HG02623 (cell line): ENCODE measurements at regions not wholly inside any gene's neighbourhood (a gene's known extent, or its start where the extent isn't known, plus 50 kb on each side); places are given as distances from the start of the nearest gene placed in this dataset.
"Not testable (repeated sequence)": the region's sequence is repeated elsewhere in the genome, so short reads cannot be mapped to it uniquely, and the experiment has no call there.

Source experiments
- ATAC-seq: cut with Tn5 transposase; IDR thresholded peaks from one replicate; pipeline ENCODE4 v1.9.1; 2021; ENCODE audit warnings: moderate library complexity; ENCODE audit not compliant: unreplicated experiment

DNA sequence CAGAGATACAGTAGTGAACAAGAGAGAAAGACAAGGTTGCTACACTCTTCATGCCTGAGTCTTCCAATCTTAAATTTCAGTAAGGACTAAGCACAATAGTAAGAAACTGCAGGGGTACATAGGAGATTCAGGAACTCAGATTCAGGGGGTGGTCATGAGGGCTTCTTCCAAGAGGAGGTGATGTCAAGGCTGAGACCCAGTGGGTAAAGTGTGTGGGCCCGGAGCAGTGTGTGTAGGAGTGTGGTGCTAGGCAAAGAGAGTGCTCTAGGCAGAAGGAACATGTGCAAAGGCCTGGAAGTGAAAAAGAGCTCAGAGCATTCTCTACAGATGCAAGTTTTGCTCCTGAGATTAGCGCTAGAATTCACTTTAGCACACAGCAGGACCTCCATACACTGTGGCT lies 102.9 kb upstream of the SPATA12 start:
- no peak for ATAC-seq

DNA sequence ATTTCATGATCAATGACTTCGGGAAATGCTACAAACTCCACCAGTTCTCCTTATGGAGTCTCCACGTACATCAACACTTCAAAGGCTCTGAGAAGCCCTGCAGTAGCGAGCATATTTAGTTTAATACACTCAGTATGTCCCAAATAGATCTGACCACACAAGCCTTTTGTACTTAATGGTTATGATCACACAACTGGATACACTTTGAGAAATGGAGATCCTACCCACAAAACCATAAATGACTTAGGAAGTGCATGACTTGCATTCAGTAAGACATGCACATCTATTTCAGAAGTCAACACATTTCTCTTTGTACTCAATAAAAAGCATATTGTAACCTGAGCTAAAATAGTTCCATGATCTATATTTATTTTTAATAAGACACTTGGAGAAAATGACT lies 103.6 kb upstream of the SPATA12 start:
- ATAC-seq, result no peak

DNA sequence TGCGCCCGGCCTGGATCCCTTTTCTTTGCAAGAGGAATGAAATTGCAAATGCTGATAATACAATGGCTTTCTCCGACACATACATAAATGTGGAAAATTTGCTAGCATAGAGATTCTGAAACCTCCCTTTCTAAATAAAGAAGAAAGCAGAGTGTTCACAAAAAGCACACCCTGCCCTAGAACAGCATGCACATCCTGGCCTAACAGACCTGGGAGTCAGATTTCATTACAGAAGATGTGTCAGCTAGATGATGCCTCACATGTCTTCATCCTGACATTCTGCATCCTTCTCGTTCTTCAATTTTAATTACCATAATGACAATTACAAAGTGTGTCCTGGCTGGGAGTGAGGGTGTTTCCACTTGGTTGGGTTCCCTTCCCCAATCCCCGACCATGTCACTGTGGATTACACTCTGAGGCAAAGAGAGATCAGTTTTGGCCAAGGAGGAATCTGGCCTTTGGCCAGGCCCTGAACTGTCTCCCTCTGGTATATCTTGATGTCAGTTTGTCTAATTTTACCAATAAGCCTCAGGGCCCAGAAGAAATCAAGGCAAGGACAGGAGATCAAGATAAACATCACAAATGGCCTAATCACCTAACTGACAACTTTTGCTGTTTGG lies 104.9 kb upstream of the SPATA12 start:
- no peak for ATAC-seq

DNA sequence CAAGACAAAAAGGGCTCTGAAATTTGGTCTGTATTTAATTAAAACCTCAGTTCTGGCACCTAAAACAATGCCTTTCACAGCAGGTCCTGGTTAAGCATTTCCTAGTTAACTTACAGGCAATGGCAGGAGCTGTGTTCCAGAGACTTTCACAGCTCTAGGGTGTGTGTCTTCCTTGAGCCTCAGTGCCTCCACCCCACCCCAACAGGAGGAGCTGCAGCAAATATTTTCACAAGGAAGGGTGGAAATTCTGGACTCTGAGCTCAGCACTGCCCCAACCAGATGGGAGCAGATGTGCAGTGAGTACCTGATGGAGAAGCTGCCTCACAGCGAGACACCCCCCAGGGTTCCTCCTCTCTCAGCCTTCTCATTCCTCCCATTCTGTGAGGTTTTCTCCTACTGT lies 106.3 kb upstream of the SPATA12 start:
- no peak for ATAC-seq

DNA sequence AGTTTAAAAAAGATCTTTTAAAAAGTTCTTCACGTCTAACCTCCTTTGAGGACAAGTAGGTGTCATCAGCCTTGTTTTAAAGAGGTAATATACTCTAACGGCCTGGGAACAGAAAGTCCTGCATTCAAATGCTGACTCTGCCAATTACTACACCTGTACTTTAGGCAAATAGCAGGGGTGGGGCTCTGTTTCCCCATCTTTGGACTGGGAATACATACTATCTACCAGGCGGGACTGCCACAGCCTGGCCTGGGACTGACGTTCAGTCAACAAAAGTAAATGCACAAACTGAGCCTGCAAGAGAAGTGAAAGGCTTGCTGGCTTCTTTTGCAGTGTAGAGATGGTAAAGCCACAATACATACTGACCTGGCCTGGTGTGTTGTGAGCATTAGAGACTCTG lies 107.6 kb upstream of the SPATA12 start:
- ATAC-seq, result no peak

DNA sequence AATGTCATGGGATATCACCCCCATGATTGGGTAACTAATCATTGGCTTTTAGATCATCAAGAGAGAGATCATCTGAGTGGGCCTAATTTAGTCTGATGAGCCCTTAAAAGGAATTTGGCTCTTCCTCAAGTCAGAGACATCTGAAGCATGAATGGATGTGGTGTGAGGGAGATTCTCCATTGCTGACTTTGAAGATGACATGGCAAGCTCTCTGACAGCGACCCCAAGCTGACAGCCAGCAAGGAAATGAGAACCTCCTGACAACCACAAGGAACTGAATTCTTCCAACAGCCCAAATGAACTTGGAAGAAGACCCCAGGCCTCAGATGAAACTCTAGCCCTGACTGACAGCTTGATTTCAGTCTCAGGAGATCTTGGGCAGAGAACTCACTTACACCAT lies 108.4 kb upstream of the SPATA12 start:
- ATAC-seq, result no peak

DNA sequence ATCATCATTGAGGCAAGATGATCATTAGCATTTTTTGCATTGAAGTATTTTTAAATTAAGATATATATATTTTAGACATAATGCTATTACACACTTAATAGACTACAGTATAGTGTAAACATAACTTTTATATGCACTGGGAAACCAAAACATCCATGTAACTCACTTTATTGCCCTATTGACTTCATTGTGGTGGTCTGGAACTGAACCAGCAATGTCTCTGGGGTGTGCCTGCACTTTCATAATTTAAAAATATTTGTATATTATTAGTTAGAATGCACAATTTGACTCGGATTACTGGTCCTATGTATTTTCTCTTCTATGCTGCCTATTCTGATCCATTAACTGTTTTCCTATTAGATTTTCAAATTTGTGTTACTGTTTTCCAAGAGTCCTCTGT lies 109.1 kb upstream of the SPATA12 start:
- no peak for ATAC-seq

DNA sequence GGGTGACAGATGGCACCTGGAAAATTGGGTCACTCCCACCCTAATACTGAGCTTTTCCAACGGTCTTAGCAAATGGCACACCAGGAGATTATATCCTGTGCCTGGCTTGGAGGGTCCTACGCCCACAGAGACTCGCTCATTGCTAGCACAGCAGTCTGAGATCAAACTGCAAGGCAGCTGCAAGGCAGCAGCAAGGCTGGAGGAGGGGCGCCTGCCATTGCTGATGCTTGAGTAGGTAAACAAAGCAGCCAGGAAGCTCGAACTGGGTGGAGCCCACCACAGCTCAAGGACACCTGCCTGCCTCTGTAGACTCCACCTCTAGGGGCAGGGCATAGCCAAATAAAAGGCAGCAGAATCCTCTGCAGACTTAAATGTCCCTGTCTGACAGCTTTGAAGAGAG lies 115.1 kb upstream of the SPATA12 start:
- ATAC-seq, result not testable (repeated sequence)

DNA sequence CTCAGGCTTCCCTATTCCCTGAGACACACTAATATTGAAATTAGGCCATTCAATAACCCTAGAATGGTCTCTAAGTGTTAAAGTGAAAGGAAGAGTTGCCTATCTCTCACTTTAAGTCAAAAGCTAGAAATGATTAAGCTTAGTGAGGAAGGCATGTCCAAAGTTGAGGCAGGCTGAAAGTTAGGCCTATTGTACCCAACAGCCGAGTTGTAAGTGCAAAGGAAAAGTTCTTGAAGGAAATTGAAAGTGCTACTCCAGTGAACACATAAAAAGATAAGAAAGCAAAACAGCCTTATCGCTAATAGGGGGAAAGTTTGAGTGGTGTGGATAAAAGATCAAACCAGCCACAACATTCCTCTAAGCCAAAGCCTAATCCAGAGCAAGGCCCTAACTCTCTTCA lies 117.9 kb upstream of the SPATA12 start:
- ATAC-seq, result no peak

DNA sequence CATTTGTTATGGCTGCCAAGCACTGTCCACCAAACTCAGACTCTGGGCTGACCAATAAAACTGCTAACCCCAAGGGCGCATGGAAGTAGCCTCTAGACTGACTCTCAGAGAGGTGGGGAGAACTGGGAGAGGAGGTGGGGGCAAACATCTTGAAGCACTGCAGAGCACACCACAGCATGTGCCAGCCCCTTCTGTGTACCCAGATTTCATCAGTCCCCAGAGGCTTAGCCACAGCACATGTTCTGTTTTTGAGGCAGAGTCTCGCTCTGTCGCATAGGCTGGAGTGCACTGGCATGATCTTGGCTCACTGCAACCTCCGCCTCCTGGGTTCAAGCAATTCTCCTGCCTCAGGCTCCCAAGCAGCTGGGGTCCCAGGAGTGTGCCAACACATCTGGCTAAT lies 119.5 kb upstream of the SPATA12 start:
- no peak for ATAC-seq

DNA sequence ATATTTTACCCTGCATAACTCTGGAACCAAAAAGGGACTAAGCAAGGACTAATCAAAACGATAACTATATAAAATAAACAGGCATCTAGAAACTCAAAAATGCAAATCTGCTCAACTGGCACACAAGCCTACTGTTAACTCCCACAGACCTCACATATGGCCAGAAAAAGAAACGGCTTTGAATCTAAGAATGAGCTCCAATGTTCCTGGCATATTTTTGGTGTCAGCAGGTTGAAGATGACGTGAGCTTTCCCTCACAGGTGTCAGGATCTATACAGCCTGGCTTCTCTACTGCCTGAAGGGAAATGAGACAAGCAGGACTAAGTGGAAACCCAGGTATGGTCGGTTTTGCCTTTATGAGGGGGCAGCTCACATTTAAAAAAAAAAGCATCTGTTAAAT lies 120.1 kb upstream of the SPATA12 start:
- ATAC-seq, result no peak

DNA sequence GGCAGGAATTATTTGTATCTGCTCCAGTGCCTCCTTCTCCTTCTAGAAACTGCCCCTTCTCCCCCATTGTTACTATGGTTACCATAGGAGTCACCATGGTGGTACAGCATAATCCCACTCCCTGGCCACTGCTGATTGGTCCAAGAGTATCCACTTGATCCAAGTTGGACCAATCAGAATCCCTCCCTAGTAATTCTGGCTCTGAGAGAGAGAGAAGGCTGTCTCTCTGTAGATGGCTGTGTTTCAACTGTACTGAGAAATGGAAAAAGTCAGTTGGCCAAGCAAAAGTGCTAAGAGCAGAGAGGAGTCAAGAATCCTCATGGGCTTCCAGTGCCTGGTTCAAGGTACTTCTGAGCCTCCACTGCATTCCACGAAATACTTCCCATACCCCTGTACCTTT lies 120.6 kb upstream of the SPATA12 start:
- no peak for ATAC-seq

DNA sequence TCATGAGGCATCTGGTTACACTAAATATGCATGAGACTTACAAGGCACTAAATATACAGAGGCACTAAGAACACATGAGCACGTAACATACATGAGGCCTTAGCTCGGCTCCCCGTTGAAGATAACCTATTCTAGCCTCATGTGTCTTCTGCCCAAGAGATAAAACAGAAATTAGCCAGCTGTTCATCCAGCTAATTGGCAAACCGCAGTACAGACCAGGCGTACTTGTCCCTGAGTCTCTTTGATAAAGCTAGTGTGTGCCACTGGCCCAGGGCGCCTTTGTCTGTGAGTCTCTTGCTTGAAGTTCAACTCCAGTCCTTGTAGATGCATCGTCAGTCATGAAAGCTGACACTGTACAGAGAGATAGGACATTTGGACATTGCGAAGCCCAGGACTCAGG lies 121.9 kb upstream of the SPATA12 start:
- no peak for ATAC-seq

DNA sequence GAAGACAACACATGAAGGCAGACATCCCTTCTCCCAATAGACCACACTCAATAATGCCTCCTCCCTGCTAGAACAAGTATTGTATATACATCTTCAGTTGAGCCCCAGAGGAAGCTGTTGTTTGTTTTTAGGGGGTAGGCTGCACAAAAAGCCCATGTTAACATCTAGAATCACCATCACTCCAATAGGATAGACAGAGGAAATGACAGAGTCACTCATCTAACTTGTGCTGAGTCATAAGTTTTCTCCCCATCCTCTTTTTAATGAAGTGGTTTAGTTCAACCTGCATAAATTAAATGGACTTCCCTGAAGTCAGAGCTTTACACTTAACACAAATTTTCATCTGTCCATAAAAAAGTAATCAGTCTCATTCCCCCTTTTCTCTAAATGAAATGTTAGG lies 122.9 kb upstream of the SPATA12 start:
- ATAC-seq, result no peak

DNA sequence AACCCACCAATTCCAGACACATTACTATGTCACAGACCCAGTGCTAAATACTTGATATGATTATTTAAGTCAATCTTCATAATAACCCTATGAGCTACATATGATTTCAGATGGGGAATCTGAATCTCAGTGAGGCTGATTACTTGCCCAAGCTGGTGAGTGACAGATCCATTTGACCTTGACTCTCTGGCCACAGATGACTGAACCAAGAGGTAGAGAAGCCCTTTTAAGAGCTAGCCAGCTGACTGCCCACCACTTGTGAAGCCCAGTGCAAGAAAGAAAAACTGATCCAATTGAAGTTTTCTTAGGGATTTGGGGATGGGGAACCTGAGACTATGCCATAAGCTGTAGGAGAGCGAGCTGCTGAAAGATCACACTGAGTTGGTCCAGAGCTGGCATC lies 124.7 kb upstream of the SPATA12 start:
- ATAC-seq, result no peak

DNA sequence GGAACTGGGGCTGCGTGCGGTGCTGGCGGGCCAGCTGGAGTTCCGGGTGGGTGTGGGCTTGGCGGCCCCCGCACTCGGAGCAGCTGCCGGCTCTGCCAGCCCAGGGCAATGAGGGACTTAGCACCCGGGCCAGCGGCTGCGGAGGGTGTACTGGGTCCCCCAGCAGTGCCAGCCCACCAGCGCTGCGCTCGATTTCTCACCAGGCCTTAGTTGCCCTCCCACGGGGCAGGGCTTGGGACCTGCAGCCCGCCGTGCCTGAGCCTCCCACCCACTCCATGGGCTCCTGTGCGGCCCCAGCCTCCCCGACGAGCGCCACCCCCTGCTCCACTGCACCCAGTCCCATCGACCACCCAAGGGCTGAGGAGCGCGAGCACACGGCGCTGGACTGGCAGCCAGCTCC lies 126.0 kb upstream of the SPATA12 start:
- ATAC-seq, result not testable (repeated sequence)

DNA sequence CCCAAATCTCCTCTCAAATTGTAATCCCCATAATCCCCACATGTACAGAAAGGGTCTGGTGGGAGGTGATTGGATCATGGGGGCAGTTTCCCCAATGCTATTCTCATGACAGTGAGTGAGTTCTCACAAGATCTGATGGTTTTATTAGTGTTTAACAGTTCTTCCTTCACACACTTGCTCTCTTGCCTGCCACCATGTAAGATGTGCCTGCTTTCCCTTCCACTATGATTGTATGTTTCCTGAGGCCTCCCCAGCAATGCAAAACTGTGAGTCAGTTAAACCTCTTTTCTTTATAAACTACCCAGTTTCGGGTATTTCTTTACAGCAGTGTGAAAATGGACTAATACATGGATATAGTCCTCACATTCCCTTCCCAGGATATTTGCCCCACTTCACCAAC lies 126.7 kb upstream of the SPATA12 start:
- ATAC-seq, result no peak

DNA sequence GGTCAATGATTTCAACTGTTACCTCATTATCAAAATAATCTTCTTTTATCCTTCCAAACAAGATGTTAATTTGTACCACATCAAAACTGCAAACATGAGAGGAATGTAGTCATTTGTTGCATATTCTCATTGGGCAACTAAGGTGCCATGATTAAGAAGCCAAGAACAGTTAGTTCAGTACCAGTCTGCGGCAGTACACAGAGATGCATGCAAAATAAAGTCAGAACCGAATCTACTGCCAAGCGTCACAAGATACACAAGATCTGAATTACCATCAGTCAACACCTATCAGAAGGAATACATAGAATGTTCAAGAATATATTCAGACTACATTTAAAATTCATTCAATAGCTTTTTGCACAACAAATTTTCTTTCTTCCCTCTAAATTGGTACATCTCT lies 127.6 kb upstream of the SPATA12 start:
- ATAC-seq, result no peak

DNA sequence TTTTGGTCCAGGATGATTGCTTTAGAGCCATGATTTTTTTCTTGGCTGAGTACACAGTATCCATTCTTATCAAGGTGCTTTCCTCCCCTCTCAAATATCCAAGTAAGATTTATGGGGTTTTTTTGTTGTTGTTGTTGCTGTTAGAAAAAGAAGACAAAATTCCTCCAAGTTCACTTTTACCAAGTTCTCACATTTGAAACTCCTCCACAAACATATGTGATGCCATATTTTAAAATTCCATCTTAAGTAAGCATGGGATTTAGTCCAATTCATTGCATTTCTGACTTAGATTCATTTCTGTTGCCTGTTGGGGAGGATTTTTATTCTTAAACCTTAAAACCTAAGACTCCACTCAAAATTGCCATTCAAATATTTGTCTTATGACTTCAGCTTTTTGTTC lies 128.6 kb upstream of the SPATA12 start:
- no peak for ATAC-seq

DNA sequence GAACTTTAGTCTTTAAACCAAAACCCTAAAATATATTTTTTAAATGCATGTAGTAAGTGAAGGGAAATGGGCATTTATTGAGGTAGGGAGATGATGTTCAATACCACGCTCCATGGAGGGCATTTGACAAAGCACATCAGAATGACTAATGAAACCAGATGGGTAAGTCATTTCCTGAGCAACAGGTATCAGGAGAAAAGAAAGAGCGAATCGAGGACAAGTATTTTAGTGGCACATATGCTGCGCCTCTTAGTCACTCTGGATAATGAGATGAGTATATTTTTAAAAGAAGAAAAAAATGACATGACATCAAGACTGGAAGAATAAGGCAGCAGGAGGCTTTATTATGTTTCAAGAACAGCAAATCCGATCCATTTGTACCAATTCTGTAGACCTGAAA lies 129.0 kb upstream of the ARHGEF3 start:
- no peak for ATAC-seq

DNA sequence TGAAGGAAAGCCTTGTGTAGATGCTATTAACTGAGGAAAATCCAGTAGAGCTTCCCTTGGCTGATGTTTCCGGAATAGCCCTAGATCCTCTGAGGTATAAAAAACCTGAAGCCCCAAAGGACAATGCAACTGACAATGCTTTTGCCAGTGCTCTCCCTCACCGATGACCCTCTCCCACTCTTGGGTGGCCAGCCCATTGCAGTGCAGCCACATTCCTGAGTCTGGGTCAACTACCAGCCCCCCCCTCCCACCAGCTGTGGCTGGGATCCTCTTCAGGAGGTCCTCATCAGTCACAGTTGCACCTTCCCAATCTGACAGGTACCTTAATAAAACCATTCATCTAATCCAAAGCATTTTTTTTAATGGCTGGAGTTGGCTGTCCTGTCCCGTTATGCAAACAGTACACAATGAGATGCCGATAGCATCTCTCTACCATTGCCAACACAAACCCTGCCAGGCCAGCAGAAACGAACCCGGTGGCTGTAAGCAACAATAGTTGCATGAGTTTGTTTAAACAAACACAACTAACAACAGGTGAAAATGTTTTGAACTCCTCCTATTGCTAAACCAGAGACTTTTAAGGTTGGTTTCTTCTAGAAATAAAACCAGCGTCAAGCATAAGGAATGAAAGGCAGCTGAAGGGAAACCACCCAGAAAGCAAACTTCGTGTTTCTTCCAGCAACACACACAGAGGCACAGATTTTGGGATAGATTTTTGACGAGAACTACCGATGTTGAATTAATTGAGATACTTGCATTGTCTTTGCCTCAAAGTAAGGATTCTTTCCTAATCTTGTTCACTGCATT lies 128.3 kb upstream of the ARHGEF3 start:
- ATAC-seq, result no peak

DNA sequence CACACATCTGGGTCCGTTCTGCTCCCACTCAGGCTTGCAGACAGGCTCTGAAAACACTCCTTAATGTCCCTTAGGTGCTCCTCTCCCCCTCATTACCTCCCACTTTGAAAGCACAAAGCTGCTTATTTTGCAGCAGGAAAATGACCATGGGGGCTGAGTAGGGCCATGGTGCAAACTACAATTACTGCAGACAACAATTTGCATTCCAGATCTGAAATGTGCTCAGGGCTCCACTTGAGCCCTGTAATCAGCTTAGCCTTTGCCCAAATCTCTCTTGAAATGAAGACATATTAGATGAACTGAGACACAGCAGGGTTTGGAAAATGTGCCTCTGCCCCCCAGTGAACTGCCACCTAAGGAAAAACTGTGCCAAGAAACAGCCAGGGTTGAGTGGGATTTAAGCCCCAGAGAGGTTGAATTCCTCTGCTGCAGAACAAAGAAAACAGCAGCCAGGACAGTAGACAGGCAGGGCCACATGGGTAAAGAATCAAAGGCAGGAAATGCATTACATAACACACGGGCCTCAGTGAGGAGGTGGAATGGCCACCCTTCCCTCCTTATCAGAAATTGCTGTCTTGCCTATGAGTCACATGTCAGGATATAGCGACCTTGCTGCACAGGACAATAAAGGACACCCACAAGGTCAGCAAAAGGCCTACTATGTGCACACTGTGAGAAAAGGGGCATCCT lies 126.8 kb upstream of the ARHGEF3 start:
- no peak for ATAC-seq
